ENCODE measurements at regions not wholly inside any gene's neighbourhood (a gene's known extent, or its start where the extent isn't known, plus 50 kb on each side); places are given as distances from the start of the nearest gene placed in this dataset.

DNA sequence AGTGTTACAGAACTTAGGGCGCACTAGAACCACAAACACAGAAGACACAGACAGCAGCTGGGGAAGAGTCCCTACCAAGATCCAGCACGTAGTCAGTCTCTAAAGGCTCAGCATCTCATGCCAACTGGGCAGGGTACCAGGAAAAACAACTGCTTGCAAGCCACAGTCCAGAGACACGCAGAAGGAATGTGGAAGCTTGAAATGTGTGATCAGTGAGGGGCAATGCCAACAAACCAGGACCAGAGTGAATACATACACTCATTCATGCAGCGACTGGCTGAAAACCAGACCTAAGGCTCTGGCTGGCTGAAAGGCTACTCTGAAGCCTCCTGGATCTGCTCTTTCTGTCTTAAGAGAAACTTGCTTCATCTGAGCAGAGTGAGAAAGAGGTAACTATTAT lies 1484.8 kb downstream of the EFNB2 start:
- TF ChIP-seq, protein P1, sequence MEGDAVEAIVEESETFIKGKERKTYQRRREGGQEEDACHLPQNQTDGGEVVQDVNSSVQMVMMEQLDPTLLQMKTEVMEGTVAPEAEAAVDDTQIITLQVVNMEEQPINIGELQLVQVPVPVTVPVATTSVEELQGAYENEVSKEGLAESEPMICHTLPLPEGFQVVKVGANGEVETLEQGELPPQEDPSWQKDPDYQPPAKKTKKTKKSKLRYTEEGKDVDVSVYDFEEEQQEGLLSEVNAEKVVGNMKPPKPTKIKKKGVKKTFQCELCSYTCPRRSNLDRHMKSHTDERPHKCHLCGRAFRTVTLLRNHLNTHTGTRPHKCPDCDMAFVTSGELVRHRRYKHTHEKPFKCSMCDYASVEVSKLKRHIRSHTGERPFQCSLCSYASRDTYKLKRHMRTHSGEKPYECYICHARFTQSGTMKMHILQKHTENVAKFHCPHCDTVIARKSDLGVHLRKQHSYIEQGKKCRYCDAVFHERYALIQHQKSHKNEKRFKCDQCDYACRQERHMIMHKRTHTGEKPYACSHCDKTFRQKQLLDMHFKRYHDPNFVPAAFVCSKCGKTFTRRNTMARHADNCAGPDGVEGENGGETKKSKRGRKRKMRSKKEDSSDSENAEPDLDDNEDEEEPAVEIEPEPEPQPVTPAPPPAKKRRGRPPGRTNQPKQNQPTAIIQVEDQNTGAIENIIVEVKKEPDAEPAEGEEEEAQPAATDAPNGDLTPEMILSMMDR (IDR thresholded peaks at IDR 0.05) = no peak
- TF ChIP-seq POLR2A (IDR thresholded peaks at IDR 0.05) = no peak
